Breast epithelium (tissue), 3 donors: ENCODE measurements at regions not wholly inside any gene's neighbourhood (a gene's known extent, or its start where the extent isn't known, plus 50 kb on each side); places are given as distances from the start of the nearest gene placed in this dataset.

Experiments used
- POLR2A ChIP-seq: fragments of 450-650 bp; IDR thresholded peaks from one replicate; pipeline ENCODE4 v1.6.1; 2016; ENCODE audit warnings: antibody characterized with exemption, mild to moderate bottlenecking, moderate library complexity
- POLR2AphosphoS5 ChIP-seq, 3 donors: sonication (generic); formaldehyde crosslinking; IDR thresholded peaks; one replicate each; pipeline ENCODE4 v1.6.1; 2017; ENCODE audit warnings: antibody characterized with exemption in 3 of 3

- TF ChIP-seq POLR2AphosphoS5 (IDR thresholded peaks at IDR 0.05) = no peak
- TF ChIP-seq POLR2A = no peak
Measured at GRCh38 chr16:72523087-72523486, 351.1 kb upstream of the PMFBP1 start.
